ENCODE measurements at regions not wholly inside any gene's neighbourhood (a gene's known extent, or its start where the extent isn't known, plus 50 kb on each side); places are given as distances from the start of the nearest gene placed in this dataset.

DNA sequence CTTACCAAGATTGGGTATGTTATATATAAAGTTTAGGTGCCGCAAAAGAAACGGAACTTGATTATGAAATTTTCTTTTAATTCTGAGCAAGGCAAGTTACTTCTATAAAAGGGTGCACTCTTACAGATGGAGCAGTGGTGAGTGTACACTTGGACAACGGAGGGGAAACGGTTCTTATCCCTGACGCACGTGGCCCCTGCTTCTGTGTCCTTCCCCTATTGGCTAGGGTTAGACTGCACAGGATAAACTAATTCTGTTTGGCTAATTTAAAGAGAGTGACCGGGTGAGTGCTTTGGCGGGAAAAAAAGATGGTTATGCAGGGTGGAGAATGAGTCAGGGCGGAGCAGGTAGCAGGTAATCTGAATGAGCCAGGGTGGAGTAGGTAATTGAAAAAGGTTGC is 149.5 kb downstream of the GC start:
- H3K27me3 ChIP-seq (ENCODE audit: control insufficient read depth, extremely low read depth, insufficient read depth, low read length) = no peaks in the 10 kb centered on the region
- FAIRE-seq (no peak), DNase-seq (ENCODE audit: low read depth, low spot score) (no peak)
- no peak overlapping the region for H3K4me3 ChIP-seq (ENCODE audit: control insufficient read depth in 2 of 3, extremely low read depth in 1 of 3, insufficient read depth in 2 of 3, low read depth in 1 of 3, low read length in 3 of 3)
- no peaks in the 10 kb centered on the region for H3K79me2 ChIP-seq (ENCODE audit: control insufficient read depth, insufficient read depth, low read length)
- H3K4me1 ChIP-seq (ENCODE audit: control insufficient read depth, extremely low read depth, insufficient read depth, low read length) = no peaks in the 10 kb centered on the region
- dilution Hi-C loops (cut with MboI; ENCODE audit: extremely low pct_ligation_motif_present, low sequenced_read_pairs) = no loop called here
- H3K9me3 ChIP-seq (ENCODE audit: control insufficient read depth, low read depth, low read length) = no peaks in the 10 kb centered on the region
- H3K9me1 ChIP-seq (ENCODE audit: control insufficient read depth, extremely low read depth, insufficient read depth, low read length) = no peaks in the 10 kb centered on the region
- H3K36me3 ChIP-seq (ENCODE audit: control insufficient read depth in 2 of 2, extremely low read depth in 1 of 2, insufficient read depth in 2 of 2, low read length in 2 of 2) = no peaks in the 10 kb centered on the region
- H3K27ac ChIP-seq (ENCODE audit: control insufficient read depth, insufficient read depth, low read length) = no peak overlapping the region
- no peak overlapping the region for H2AFZ ChIP-seq (ENCODE audit: control insufficient read depth, low read length)
- H4K20me1 ChIP-seq (ENCODE audit: control insufficient read depth, extremely low read depth, insufficient read depth, low read length) = no peaks in the 10 kb centered on the region
- H3K9ac ChIP-seq (ENCODE audit: control insufficient read depth, extremely low read depth, insufficient read depth, low read length) = no peak overlapping the region
- no peak overlapping the region for H3K4me2 ChIP-seq (ENCODE audit: control insufficient read depth, extremely low read depth, insufficient read depth, low read depth, low read length)
- TF ChIP-seq, protein P1, sequence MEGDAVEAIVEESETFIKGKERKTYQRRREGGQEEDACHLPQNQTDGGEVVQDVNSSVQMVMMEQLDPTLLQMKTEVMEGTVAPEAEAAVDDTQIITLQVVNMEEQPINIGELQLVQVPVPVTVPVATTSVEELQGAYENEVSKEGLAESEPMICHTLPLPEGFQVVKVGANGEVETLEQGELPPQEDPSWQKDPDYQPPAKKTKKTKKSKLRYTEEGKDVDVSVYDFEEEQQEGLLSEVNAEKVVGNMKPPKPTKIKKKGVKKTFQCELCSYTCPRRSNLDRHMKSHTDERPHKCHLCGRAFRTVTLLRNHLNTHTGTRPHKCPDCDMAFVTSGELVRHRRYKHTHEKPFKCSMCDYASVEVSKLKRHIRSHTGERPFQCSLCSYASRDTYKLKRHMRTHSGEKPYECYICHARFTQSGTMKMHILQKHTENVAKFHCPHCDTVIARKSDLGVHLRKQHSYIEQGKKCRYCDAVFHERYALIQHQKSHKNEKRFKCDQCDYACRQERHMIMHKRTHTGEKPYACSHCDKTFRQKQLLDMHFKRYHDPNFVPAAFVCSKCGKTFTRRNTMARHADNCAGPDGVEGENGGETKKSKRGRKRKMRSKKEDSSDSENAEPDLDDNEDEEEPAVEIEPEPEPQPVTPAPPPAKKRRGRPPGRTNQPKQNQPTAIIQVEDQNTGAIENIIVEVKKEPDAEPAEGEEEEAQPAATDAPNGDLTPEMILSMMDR (optimal IDR thresholded peaks at IDR 0.05 in 1 of 3, IDR thresholded peaks at IDR 0.05 in 1 of 3, conservative IDR thresholded peaks at IDR 0.05 in 1 of 3; ENCODE audit: extremely low read depth in 1 of 3, insufficient read depth in 2 of 3, low read length in 3 of 3) = no peak
- TF ChIP-seq EZH2 (IDR thresholded peaks at IDR 0.05; ENCODE audit: low read length) = no peak

DNA sequence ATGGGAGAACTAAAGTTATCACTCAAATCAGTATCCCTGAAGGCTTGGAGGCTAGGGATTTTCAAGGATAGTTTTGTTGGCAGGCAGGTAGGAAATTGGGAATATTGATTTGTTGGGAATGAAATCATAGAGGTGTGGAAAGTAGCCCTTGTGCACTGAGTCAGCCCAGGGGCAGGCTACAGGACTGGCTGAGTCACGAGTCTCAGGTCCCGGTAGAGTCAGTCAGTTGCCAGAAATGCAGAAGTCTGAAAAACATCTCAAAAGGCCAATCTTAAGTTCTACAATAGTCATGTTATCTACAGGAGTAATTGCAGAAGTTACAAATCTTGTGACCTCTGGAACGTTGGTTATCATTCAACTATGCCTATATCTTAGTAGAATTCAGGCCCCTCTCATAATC is 153.1 kb downstream of the GC start:
- no peak overlapping the region for H3K4me2 ChIP-seq (ENCODE audit: control insufficient read depth, extremely low read depth, insufficient read depth, low read depth, low read length)
- dilution Hi-C loops (cut with MboI; ENCODE audit: extremely low pct_ligation_motif_present, low sequenced_read_pairs) = no loop called here
- H3K4me3 ChIP-seq (ENCODE audit: control insufficient read depth in 2 of 3, extremely low read depth in 1 of 3, insufficient read depth in 2 of 3, low read depth in 1 of 3, low read length in 3 of 3) = no peak overlapping the region

DNA sequence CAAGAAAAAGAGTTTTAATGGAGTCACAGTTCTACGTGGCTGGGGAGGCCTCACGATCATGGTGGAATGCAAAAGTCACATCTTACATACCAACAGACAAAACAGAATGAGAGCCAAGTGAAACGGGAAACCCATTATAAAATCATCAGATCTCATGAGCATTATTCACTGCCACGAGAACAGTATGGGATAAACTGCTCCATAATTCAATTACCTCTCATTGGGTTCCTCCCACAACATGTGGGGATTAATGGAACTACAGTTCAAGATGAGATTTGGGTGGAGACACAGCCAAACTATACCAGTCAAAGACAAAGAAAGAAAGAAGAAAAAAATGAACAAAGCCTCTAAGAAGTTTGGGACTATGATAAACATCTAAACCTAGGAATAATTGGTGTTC is 158.9 kb downstream of the GC start:
- DNase-seq (ENCODE audit: low read depth, low spot score) (no peak), FAIRE-seq (no peak)
- Histone ChIP-seq H3K9me3 (ENCODE audit: control insufficient read depth, low read depth, low read length) (no peaks in the 10 kb centered on the region), H3K27ac (ENCODE audit: control insufficient read depth, insufficient read depth, low read length) (no peak overlapping the region), H3K27me3 (ENCODE audit: control insufficient read depth, extremely low read depth, insufficient read depth, low read length) (no peaks in the 10 kb centered on the region), H3K4me2 (ENCODE audit: control insufficient read depth, extremely low read depth, insufficient read depth, low read depth, low read length) (no peak overlapping the region), H3K36me3 (ENCODE audit: control insufficient read depth in 2 of 2, extremely low read depth in 1 of 2, insufficient read depth in 2 of 2, low read length in 2 of 2) (no peaks in the 10 kb centered on the region), H3K9ac (ENCODE audit: control insufficient read depth, extremely low read depth, insufficient read depth, low read length) (no peak overlapping the region), H3K4me3 (ENCODE audit: control insufficient read depth in 2 of 3, extremely low read depth in 1 of 3, insufficient read depth in 2 of 3, low read depth in 1 of 3, low read length in 3 of 3) (no peak overlapping the region), H3K79me2 (ENCODE audit: control insufficient read depth, insufficient read depth, low read length) (no peaks in the 10 kb centered on the region), H3K4me1 (ENCODE audit: control insufficient read depth, extremely low read depth, insufficient read depth, low read length) (no peaks in the 10 kb centered on the region), H2AFZ (ENCODE audit: control insufficient read depth, low read length) (no peak overlapping the region), H4K20me1 (ENCODE audit: control insufficient read depth, extremely low read depth, insufficient read depth, low read length) (no peaks in the 10 kb centered on the region), H3K9me1 (ENCODE audit: control insufficient read depth, extremely low read depth, insufficient read depth, low read length) (no peaks in the 10 kb centered on the region)
- dilution Hi-C loops (cut with MboI; ENCODE audit: extremely low pct_ligation_motif_present, low sequenced_read_pairs) = no loop called here
- TF ChIP-seq, protein P1 (optimal IDR thresholded peaks at IDR 0.05 in 1 of 3, IDR thresholded peaks at IDR 0.05 in 1 of 3, conservative IDR thresholded peaks at IDR 0.05 in 1 of 3; ENCODE audit: extremely low read depth in 1 of 3, insufficient read depth in 2 of 3, low read length in 3 of 3) = no peak
- no peak for TF ChIP-seq EZH2 (IDR thresholded peaks at IDR 0.05; ENCODE audit: low read length)

More for the DNA sequence above, 153.1 kb downstream of the GC start:
- no peaks in the 10 kb centered on the region for H3K79me2 ChIP-seq (ENCODE audit: control insufficient read depth, insufficient read depth, low read length)
- FAIRE-seq (no peak), DNase-seq (ENCODE audit: low read depth, low spot score) (no peak)
- H3K27me3 ChIP-seq (ENCODE audit: control insufficient read depth, extremely low read depth, insufficient read depth, low read length) = no peaks in the 10 kb centered on the region
- no peak overlapping the region for H3K27ac ChIP-seq (ENCODE audit: control insufficient read depth, insufficient read depth, low read length)
- H3K9ac ChIP-seq (ENCODE audit: control insufficient read depth, extremely low read depth, insufficient read depth, low read length) = no peak overlapping the region
- no peaks in the 10 kb centered on the region for H3K9me1 ChIP-seq (ENCODE audit: control insufficient read depth, extremely low read depth, insufficient read depth, low read length)
- no peak for TF ChIP-seq EZH2 (IDR thresholded peaks at IDR 0.05; ENCODE audit: low read length)
- no peaks in the 10 kb centered on the region for H3K4me1 ChIP-seq (ENCODE audit: control insufficient read depth, extremely low read depth, insufficient read depth, low read length)
- H3K36me3 ChIP-seq (ENCODE audit: control insufficient read depth in 2 of 2, extremely low read depth in 1 of 2, insufficient read depth in 2 of 2, low read length in 2 of 2) = no peaks in the 10 kb centered on the region
- H2AFZ ChIP-seq (ENCODE audit: control insufficient read depth, low read length) = no peak overlapping the region
- H3K9me3 ChIP-seq (ENCODE audit: control insufficient read depth, low read depth, low read length) = no peaks in the 10 kb centered on the region
- H4K20me1 ChIP-seq (ENCODE audit: control insufficient read depth, extremely low read depth, insufficient read depth, low read length) = no peaks in the 10 kb centered on the region

All from keratinocyte (primary cell).